OCI-LY3 (cell line): ENCODE measurements at regions not wholly inside any gene's neighbourhood (a gene's known extent, or its start where the extent isn't known, plus 50 kb on each side); places are given as distances from the start of the nearest gene placed in this dataset.

Experiments used
- H2AFZ ChIP-seq: fragments of 200-600, 300-600 bp; shearing (Covaris generic); 2 replicates; pipeline ENCODE4 v1.6.0; 2014; ENCODE audit warnings: antibody characterized with exemption, low read depth, low read length
- H3K27ac ChIP-seq: fragments of 200-600, 300-600 bp; sonication (generic); 2 replicates; pipeline ENCODE4 v1.5.1; 2014; ENCODE audit warnings: mild to moderate bottlenecking, low read length, moderate library complexity, mixed read lengths
- H3K27me3 ChIP-seq: fragments of 200-600, 300-600 bp; sonication (generic); 2 replicates; pipeline ENCODE4 v1.6.1; 2014; ENCODE audit warnings: low read depth, low read length, mixed read lengths
- H3K36me3 ChIP-seq: fragments of 200-600, 300-600 bp; sonication (generic); replicated peaks from 2 replicates; pipeline ENCODE3; 2014; ENCODE audit warnings: low read depth, low read length, mixed read lengths
- H3K4me1 ChIP-seq: fragments of 300-600, 200-600 bp; sonication (generic); 2 replicates; pipeline ENCODE4 v1.6.1; 2014; ENCODE audit warnings: low read length, mixed read lengths
- H3K4me2 ChIP-seq: fragments of 200-600, 300-600 bp; sonication (generic); 2 replicates; pipeline ENCODE4 v1.6.1; 2014; ENCODE audit warnings: low read length, mixed read lengths
- H3K4me3 ChIP-seq: fragments of 300-600, 200-600 bp; sonication (generic); 2 replicates; pipeline ENCODE4 v1.5.1; 2014; ENCODE audit warnings: antibody characterized with exemption, mild to moderate bottlenecking, low read length, moderate library complexity
- H3K79me2 ChIP-seq: fragments of 300-600, 200-600 bp; shearing (Covaris generic); 2 replicates; pipeline ENCODE4 v1.6.1; 2014; ENCODE audit warnings: mild to moderate bottlenecking, low read length, mixed read lengths
- H3K9ac ChIP-seq: fragments of 300-600, 200-600 bp; shearing (Covaris generic); 2 replicates; pipeline ENCODE4 v1.6.0; 2014; ENCODE audit warnings: mild to moderate bottlenecking, low read length, moderate library complexity
- H3K9me3 ChIP-seq: fragments of 200-600, 300-600 bp; shearing (Covaris generic); 2 replicates; pipeline ENCODE4 v1.6.1; 2014; ENCODE audit warnings: low read length, mixed read lengths; ENCODE audit not compliant: insufficient read depth
- H4K20me1 ChIP-seq: fragments of 200-600, 300-600 bp; sonication (generic); 2 replicates; pipeline ENCODE4 v1.6.1; 2016; ENCODE audit warnings: low read length, mixed read lengths; ENCODE audit not compliant: insufficient read depth
- EZH2phosphoT487 ChIP-seq: fragments of 200-600 bp; shearing (Covaris generic); IDR thresholded peaks from 2 replicates; pipeline ENCODE4 v1.6.1; 2018; ENCODE audit warnings: antibody characterized with exemption, mixed run types, low read depth
- TF ChIP-seq, protein P1 (sequence below): fragments of 200-600, 300-600 bp; sonication (generic); IDR thresholded peaks from 2 replicates; pipeline ENCODE4 v1.5.1; 2014; ENCODE audit warnings: antibody characterized with exemption, low read length, low read depth

DNA sequence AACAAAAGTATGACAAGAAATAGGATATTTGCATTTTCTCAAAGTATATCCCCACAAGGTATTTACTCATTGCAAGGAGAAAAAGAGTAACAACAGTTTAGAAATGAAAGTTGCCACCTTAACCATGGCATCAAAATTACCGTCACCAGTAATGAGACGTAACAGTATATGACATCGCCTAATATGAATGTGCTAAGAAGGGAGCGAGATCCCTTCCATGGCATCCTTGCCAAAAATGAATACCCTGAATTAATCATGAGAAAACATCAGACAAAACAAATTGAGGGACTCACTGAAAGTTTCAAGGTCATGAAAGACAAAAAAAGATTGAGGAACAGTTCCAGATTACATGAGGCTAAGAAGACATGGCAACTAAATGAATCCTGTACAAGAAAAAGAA, 78.9 kb upstream of the MROH9 start:
- no peaks in the 10 kb centered on the region for H3K36me3 ChIP-seq
- no peak overlapping the region for H3K4me3 ChIP-seq
- TF ChIP-seq, protein P1, sequence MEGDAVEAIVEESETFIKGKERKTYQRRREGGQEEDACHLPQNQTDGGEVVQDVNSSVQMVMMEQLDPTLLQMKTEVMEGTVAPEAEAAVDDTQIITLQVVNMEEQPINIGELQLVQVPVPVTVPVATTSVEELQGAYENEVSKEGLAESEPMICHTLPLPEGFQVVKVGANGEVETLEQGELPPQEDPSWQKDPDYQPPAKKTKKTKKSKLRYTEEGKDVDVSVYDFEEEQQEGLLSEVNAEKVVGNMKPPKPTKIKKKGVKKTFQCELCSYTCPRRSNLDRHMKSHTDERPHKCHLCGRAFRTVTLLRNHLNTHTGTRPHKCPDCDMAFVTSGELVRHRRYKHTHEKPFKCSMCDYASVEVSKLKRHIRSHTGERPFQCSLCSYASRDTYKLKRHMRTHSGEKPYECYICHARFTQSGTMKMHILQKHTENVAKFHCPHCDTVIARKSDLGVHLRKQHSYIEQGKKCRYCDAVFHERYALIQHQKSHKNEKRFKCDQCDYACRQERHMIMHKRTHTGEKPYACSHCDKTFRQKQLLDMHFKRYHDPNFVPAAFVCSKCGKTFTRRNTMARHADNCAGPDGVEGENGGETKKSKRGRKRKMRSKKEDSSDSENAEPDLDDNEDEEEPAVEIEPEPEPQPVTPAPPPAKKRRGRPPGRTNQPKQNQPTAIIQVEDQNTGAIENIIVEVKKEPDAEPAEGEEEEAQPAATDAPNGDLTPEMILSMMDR, result no peak
- TF ChIP-seq EZH2phosphoT487, result no peak

GRCh38 chr1:170857955-170858354, 77.4 kb upstream of the MROH9 start:
- no peak for TF ChIP-seq EZH2phosphoT487
- TF ChIP-seq, protein P1, result no peak
- H4K20me1 ChIP-seq, result no peaks in the 10 kb centered on the region
- no peak overlapping the region for H3K4me2 ChIP-seq
- no peaks in the 10 kb centered on the region for H3K27me3 ChIP-seq
- H3K9me3 ChIP-seq, result no peaks in the 10 kb centered on the region
- no peak overlapping the region for H3K27ac ChIP-seq
- no peak overlapping the region for H3K9ac ChIP-seq
- no peaks in the 10 kb centered on the region for H3K36me3 ChIP-seq
- H3K79me2 ChIP-seq, result no peaks in the 10 kb centered on the region
- H2AFZ ChIP-seq, result no peak overlapping the region
- H3K4me1 ChIP-seq, result peaks cover 7% of the 10 kb centered on the region; the same call in 1 of the 2 replicates
- no peak overlapping the region for H3K4me3 ChIP-seq

More for the DNA sequence above, 78.9 kb upstream of the MROH9 start:
- H3K27ac ChIP-seq, result no peak overlapping the region
- H3K27me3 ChIP-seq, result no peaks in the 10 kb centered on the region
- H4K20me1 ChIP-seq, result no peaks in the 10 kb centered on the region
- peaks cover 7% of the 10 kb centered on the region; the same call in 1 of the 2 replicates for H3K4me1 ChIP-seq
- no peaks in the 10 kb centered on the region for H3K79me2 ChIP-seq
- no peaks in the 10 kb centered on the region for H3K9me3 ChIP-seq
- no peak overlapping the region for H3K4me2 ChIP-seq
- H3K9ac ChIP-seq, result no peak overlapping the region
- no peak overlapping the region for H2AFZ ChIP-seq

DNA sequence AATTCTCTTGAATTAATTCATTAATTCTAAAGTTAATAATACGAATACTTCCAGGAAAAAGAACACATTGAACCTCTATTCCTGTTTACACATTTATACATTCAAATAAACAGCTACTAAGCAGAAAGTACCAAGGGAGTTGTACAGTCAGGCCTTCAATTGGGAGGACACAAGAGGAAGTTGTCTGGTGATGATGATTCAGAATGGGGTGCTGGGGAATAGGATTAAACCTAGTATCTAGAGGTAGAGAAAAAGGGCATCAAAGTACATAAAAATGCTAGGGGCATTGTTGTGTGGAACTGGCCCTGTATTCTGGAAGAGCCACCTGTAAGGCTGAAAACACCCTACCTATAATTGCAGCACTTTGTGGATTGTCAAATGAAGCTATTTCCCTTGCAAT, 71.7 kb upstream of the MROH9 start:
- Histone ChIP-seq H3K9ac (no peak overlapping the region), H3K27ac (no peak overlapping the region)

GRCh38 chr1:170864238-170864637, 71.1 kb upstream of the MROH9 start:
- H3K36me3 ChIP-seq, result peaks cover 6% of the 10 kb centered on the region
- no peaks in the 10 kb centered on the region for H3K9me3 ChIP-seq
- no peak overlapping the region for H3K4me3 ChIP-seq
- H3K27ac ChIP-seq, result no peak overlapping the region
- H2AFZ ChIP-seq, result no peak overlapping the region
- no peak overlapping the region for H3K9ac ChIP-seq
- TF ChIP-seq EZH2phosphoT487, result no peak
- TF ChIP-seq, protein P1, result no peak
- no peaks in the 10 kb centered on the region for H3K27me3 ChIP-seq
- H4K20me1 ChIP-seq, result no peaks in the 10 kb centered on the region
- no peaks in the 10 kb centered on the region for H3K79me2 ChIP-seq
- no peak overlapping the region for H3K4me2 ChIP-seq
- peaks cover 7% of the 10 kb centered on the region; the same call in 1 of the 2 replicates for H3K4me1 ChIP-seq

More for the DNA sequence above, 71.7 kb upstream of the MROH9 start:
- no peaks in the 10 kb centered on the region for H3K9me3 ChIP-seq
- H3K79me2 ChIP-seq, result no peaks in the 10 kb centered on the region
- H4K20me1 ChIP-seq, result no peaks in the 10 kb centered on the region
- no peak overlapping the region for H3K4me2 ChIP-seq
- no peak overlapping the region for H3K4me3 ChIP-seq
- H2AFZ ChIP-seq, result no peak overlapping the region
- no peak for TF ChIP-seq EZH2phosphoT487
- TF ChIP-seq, protein P1, result no peak
- peaks cover 6% of the 10 kb centered on the region for H3K36me3 ChIP-seq
- H3K4me1 ChIP-seq, result peaks cover 7% of the 10 kb centered on the region; the same call in 1 of the 2 replicates
- H3K27me3 ChIP-seq, result no peaks in the 10 kb centered on the region
